ENCODE measurements at regions not wholly inside any gene's neighbourhood (a gene's known extent, or its start where the extent isn't known, plus 50 kb on each side); places are given as distances from the start of the nearest gene placed in this dataset.
"Not testable (repeated sequence)": the region's sequence is repeated elsewhere in the genome, so short reads cannot be mapped to it uniquely, and the experiment has no call there.

DNA sequence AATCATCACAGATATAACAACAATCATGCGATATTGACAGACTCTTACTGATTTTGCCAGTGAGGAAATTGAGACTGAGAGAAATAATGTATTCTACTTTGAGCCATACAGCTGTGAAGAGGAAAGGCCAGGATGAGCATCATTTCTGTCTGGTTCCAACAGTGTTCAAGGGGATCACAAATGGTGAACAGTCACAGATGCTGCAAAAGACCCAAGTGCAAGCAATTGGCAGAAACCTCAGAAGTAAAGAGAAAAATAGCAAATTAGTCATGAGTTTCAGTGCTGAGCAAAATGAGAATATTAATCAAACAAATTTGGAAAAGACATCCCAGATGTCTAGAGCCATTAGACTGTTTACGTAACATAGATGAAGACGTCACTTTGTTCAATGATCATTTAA is 114.1 kb downstream of the RAB38 start:
- FAIRE-seq (no peak), DNase-seq (ENCODE audit: insufficient read length, low spot score) (no peak)
- TF ChIP-seq TAF1 (IDR thresholded peaks at IDR 0.05; ENCODE audit: low read depth, low read length) (no peak), PAX5 (IDR thresholded peaks at IDR 0.05; ENCODE audit: insufficient read depth, low read length, severe bottlenecking) (no peak), POLR2AphosphoS5 (IDR thresholded peaks at IDR 0.05; ENCODE audit: low read depth, low read length) (no peak), SPI1 (IDR thresholded peaks at IDR 0.05; ENCODE audit: low read depth, low read length) (no peak), POLR2A (IDR thresholded peaks at IDR 0.05; ENCODE audit: low read depth, low read length) (no peak), POU2F2 (IDR thresholded peaks at IDR 0.05; ENCODE audit: low read depth, low read length) (no peak)

DNA sequence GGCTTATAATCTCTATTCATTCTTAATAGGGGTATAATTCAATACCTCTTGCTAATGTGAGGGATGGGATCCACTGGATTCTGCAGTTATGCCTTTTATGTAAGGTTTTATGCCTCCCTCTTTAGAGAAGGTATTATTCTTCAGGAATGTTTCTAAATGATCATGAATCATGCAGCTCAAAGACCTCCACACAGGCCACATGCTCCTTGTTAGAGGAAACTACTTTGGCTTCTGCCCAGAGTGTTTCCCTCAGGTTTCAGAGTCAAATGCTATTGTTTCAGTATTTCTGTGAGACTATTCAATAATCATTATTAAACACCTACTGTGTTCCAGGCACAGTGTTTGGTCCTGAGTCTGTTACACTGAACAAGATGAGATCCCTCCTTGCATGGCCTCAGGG is 115.9 kb downstream of the RAB38 start:
- no peak for FAIRE-seq
- TF ChIP-seq SPI1 (IDR thresholded peaks at IDR 0.05; ENCODE audit: low read depth, low read length) (no peak), POU2F2 (IDR thresholded peaks at IDR 0.05; ENCODE audit: low read depth, low read length) (no peak), TAF1 (IDR thresholded peaks at IDR 0.05; ENCODE audit: low read depth, low read length) (no peak)
- DNase-seq (ENCODE audit: insufficient read length, low spot score) = no peak

DNA sequence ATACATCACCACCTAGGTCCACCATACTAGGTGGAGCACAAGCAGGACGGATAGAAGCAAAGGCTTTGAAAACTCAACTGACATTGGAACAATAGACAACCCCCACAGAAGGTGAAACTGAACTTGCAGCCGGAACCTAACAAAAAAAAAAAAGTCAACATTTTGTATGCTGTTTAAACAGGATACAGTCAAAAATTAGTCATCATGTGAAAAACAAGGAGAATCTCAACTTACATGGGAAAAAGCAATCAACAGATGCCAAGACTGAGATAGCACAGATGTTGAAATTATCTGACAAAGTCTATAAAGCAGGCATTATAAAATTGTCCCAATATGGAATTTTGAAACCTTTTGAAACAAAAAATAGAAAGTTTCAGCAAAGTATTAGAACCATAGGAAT is 123.8 kb downstream of the RAB38 start:
- no peak for TF ChIP-seq POLR2AphosphoS5 (IDR thresholded peaks at IDR 0.05; ENCODE audit: low read depth, low read length)
- no peak for TF ChIP-seq PAX5 (IDR thresholded peaks at IDR 0.05; ENCODE audit: insufficient read depth, low read length, severe bottlenecking)
- TF ChIP-seq POLR2A (IDR thresholded peaks at IDR 0.05; ENCODE audit: low read depth, low read length) = no peak
- no peak for TF ChIP-seq POU2F2 (IDR thresholded peaks at IDR 0.05; ENCODE audit: low read depth, low read length)
- no peak for TF ChIP-seq TAF1 (IDR thresholded peaks at IDR 0.05; ENCODE audit: low read depth, low read length)
- no peak for TF ChIP-seq SPI1 (IDR thresholded peaks at IDR 0.05; ENCODE audit: low read depth, low read length)
- DNase-seq (ENCODE audit: insufficient read length, low spot score) (no peak), FAIRE-seq (no peak)

DNA sequence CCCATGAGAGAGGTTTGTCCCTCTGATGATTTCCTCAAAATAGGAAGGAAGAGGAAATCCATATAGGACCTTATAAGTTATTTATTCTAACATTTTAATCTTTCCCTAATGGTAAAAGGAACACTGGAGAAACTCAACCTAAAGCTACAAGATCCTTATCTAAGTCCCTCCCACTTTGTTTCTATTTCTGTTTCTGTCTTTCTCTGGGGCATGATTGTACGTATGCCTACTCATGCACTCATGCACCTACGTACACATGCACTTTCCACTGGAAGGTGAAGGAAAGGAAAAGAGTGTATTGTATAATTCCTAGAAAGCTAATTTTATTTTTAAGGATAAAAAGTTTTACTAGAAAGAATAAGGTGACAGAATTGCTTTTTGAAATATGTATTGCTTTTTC is 125.0 kb downstream of the RAB38 start:
- FAIRE-seq (no peak), DNase-seq (ENCODE audit: insufficient read length, low spot score) (no peak)
- TF ChIP-seq TAF1 (IDR thresholded peaks at IDR 0.05; ENCODE audit: low read depth, low read length) = no peak
- TF ChIP-seq SPI1 (IDR thresholded peaks at IDR 0.05; ENCODE audit: low read depth, low read length) = no peak
- no peak for TF ChIP-seq POLR2A (IDR thresholded peaks at IDR 0.05; ENCODE audit: low read depth, low read length)
- no peak for TF ChIP-seq PAX5 (IDR thresholded peaks at IDR 0.05; ENCODE audit: insufficient read depth, low read length, severe bottlenecking)
- no peak for TF ChIP-seq POU2F2 (IDR thresholded peaks at IDR 0.05; ENCODE audit: low read depth, low read length)
- no peak for TF ChIP-seq POLR2AphosphoS5 (IDR thresholded peaks at IDR 0.05; ENCODE audit: low read depth, low read length)

DNA sequence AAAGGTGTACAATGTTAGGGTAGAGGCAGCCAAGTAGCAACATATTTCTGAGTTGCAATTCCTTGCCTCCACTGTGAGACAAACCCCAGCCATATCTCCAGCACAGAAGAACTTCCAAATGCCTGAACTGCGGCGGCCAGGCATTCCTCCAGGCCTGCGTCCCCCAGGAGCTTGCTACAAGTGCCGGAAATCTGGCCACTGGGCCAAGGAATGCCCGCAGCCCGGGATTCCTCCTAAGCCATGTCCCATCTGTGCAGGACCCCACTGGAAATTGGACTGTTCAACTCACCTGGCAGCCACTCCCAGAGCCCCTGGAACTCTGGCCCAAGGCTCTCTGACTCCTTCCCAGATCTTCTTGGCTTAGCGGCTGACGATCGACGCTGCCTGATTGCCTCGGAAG is 130.0 kb downstream of the RAB38 start:
- not testable (repeated sequence) for DNase-seq (ENCODE audit: insufficient read length, low spot score); FAIRE-seq

DNA sequence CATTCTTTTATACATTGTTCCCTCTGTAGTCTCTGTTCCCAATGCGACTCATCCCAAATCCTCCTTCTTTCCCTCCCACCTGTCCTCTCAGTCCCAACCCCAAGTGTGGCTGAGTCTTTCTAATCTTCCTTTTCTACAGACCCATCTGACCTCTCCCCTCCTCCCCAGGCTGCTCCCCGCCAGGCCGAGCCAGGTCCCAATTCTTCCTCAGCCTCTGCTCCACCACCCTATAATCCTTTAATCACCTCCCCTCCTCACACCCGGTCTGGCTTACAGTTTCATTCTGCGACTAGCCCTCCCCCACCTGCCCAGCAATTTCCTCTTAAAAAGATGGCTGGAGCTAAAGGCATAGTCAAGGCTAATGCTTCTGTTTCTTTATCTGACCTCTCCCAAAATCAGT is 130.6 kb downstream of the RAB38 start:
- FAIRE-seq; DNase-seq (ENCODE audit: insufficient read length, low spot score): not testable (repeated sequence)

DNA sequence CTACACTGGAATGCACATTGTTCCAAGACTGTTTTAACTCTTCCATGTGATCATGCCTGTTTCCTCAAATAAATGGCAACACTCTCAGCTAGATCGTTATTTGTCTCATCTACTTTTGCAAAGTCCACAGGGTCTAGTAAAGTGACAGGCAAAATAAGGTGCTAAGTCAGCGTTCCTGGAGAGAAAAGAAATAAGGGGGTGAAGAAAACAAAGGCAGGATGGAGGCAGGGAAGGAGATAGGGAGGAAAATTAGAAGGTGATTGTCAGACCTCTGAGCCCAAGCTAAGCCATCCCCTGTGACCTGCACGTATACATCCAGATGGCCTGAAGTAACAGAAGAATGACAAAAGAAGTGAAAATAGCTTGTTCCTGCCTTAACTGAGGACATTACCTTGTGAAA is 132.1 kb downstream of the RAB38 start:
- no peak for FAIRE-seq
- no peak for DNase-seq (ENCODE audit: insufficient read length, low spot score)
- TF ChIP-seq PAX5 (IDR thresholded peaks at IDR 0.05; ENCODE audit: insufficient read depth, low read length, severe bottlenecking) = no peak
- TF ChIP-seq POU2F2 (IDR thresholded peaks at IDR 0.05; ENCODE audit: low read depth, low read length) = no peak
- no peak for TF ChIP-seq POLR2A (IDR thresholded peaks at IDR 0.05; ENCODE audit: low read depth, low read length)
- no peak for TF ChIP-seq SPI1 (IDR thresholded peaks at IDR 0.05; ENCODE audit: low read depth, low read length)
- TF ChIP-seq TAF1 (IDR thresholded peaks at IDR 0.05; ENCODE audit: low read depth, low read length) = no peak
- no peak for TF ChIP-seq POLR2AphosphoS5 (IDR thresholded peaks at IDR 0.05; ENCODE audit: low read depth, low read length)

DNA sequence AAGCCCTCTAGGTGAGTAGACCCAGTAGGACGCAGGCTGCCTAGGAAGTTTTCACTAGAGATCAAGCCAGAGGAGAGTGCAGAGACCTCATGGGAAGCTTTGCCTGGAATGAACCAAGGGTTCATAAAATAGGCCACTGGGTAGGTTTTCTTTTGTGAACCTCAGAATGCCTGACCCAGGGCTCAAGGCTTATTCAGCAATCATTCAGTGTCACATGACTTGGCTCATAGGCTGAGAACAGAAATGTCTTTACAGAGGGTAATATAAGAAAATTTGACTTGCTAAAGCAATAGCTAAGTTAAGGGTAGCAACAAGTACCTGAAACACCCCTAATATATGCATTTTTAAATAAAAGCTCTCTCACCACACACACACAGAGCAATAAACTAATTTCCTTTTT is 132.6 kb downstream of the RAB38 start:
- DNase-seq (ENCODE audit: insufficient read length, low spot score) (no peak), FAIRE-seq (no peak)
- no peak for TF ChIP-seq POU2F2 (IDR thresholded peaks at IDR 0.05; ENCODE audit: low read depth, low read length)
- no peak for TF ChIP-seq SPI1 (IDR thresholded peaks at IDR 0.05; ENCODE audit: low read depth, low read length)
- no peak for TF ChIP-seq POLR2AphosphoS5 (IDR thresholded peaks at IDR 0.05; ENCODE audit: low read depth, low read length)
- TF ChIP-seq PAX5 (IDR thresholded peaks at IDR 0.05; ENCODE audit: insufficient read depth, low read length, severe bottlenecking) = no peak
- TF ChIP-seq POLR2A (IDR thresholded peaks at IDR 0.05; ENCODE audit: low read depth, low read length) = no peak
- no peak for TF ChIP-seq TAF1 (IDR thresholded peaks at IDR 0.05; ENCODE audit: low read depth, low read length)

DNA sequence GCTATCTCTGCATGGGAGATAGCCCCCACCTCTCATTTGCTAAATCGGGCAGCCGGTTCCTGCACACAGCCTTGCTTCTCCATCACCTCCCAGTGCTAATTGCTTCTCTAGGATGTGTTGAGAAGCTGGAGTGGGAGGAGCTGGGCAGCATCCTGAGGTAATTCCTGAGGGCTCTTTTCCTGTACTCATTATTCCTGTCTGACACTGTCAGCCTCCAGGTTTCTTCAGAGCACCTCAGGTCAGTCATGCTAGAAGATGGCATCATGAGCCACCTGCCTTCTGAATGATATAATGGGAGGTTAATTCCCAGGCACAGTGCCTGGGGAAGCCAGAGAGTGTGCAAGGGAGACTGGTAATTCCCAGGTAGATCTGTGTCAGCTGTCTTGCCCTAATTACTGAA is 133.0 kb downstream of the RAB38 start:
- TF ChIP-seq POLR2AphosphoS5 (IDR thresholded peaks at IDR 0.05; ENCODE audit: low read depth, low read length) (no peak), POLR2A (IDR thresholded peaks at IDR 0.05; ENCODE audit: low read depth, low read length) (no peak), TAF1 (IDR thresholded peaks at IDR 0.05; ENCODE audit: low read depth, low read length) (no peak), POU2F2 (IDR thresholded peaks at IDR 0.05; ENCODE audit: low read depth, low read length) (no peak), PAX5 (IDR thresholded peaks at IDR 0.05; ENCODE audit: insufficient read depth, low read length, severe bottlenecking) (no peak), SPI1 (IDR thresholded peaks at IDR 0.05; ENCODE audit: low read depth, low read length) (no peak)

DNA sequence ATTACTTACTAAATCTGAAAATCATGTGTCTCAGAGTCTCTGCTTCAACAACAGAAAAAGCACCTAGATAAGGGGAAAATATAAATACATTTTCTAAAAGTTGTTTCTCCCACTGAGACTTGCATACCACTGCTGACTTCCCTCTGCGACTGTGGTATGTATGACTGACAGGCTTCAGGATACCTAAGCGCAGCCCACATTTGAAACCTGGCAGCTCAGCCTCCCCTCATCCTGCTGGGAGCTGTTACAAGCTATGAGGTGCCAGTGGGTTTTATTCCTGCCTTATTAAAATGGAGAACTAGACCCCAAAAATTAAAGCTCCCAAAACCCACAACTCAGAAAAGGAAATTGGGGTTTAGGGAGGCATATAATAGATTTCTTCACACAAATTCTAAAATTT is 133.6 kb downstream of the RAB38 start:
- FAIRE-seq (no peak), DNase-seq (ENCODE audit: insufficient read length, low spot score) (no peak)
- TF ChIP-seq POLR2A (IDR thresholded peaks at IDR 0.05; ENCODE audit: low read depth, low read length) (no peak), SPI1 (IDR thresholded peaks at IDR 0.05; ENCODE audit: low read depth, low read length) (no peak), POLR2AphosphoS5 (IDR thresholded peaks at IDR 0.05; ENCODE audit: low read depth, low read length) (no peak), PAX5 (IDR thresholded peaks at IDR 0.05; ENCODE audit: insufficient read depth, low read length, severe bottlenecking) (no peak), POU2F2 (IDR thresholded peaks at IDR 0.05; ENCODE audit: low read depth, low read length) (no peak), TAF1 (IDR thresholded peaks at IDR 0.05; ENCODE audit: low read depth, low read length) (no peak)

More for the DNA sequence above, 133.0 kb downstream of the RAB38 start:
- DNase-seq (ENCODE audit: insufficient read length, low spot score) (no peak), FAIRE-seq (no peak)

DNA sequence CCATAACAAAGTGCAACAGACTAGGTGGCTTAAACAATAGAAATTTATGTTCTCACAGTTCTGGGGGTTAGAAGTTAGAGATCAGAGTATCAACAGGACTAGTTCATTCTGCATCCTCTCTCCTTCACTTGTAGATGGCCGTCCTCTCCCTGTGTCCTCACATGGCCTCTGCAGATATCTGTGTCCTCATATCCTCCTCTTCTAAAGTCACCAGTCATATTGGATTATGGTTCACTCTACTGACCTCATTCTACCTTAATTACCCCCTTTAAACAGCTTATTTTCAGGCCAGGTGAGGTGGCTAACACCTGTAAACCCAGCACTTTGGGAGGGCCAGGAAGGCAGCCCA is 135.1 kb downstream of the RAB38 start:
- FAIRE-seq (no peak), DNase-seq (ENCODE audit: insufficient read length, low spot score) (no peak)
- no peak for TF ChIP-seq POLR2A (IDR thresholded peaks at IDR 0.05; ENCODE audit: low read depth, low read length)
- TF ChIP-seq POU2F2 (IDR thresholded peaks at IDR 0.05; ENCODE audit: low read depth, low read length) = no peak
- no peak for TF ChIP-seq SPI1 (IDR thresholded peaks at IDR 0.05; ENCODE audit: low read depth, low read length)
- TF ChIP-seq TAF1 (IDR thresholded peaks at IDR 0.05; ENCODE audit: low read depth, low read length) = no peak
- no peak for TF ChIP-seq PAX5 (IDR thresholded peaks at IDR 0.05; ENCODE audit: insufficient read depth, low read length, severe bottlenecking)
- no peak for TF ChIP-seq POLR2AphosphoS5 (IDR thresholded peaks at IDR 0.05; ENCODE audit: low read depth, low read length)
